Coronary artery (tissue), 2 donors: ENCODE measurements at regions not wholly inside any gene's neighbourhood (a gene's known extent, or its start where the extent isn't known, plus 50 kb on each side); places are given as distances from the start of the nearest gene placed in this dataset.

Source experiments
- DNase-seq: peaks from one replicate; pipeline ENCODE4 v3.0.0-alpha.2; 2017; ENCODE audit warnings: low spot score
- H3K27ac ChIP-seq, 2 donors: fragments of 200-600 bp; sonication (generic); one replicate each; pipeline ENCODE4 v1.5.1; 2016 to 2019
- H3K4me3 ChIP-seq: fragments of 200-600 bp; sonication (generic); 2 replicates; pipeline ENCODE4 v1.5.1; 2016; ENCODE audit warnings: mild to moderate bottlenecking, moderate library complexity
- TF ChIP-seq, protein P1 (sequence below): fragments of 200-600 bp; sonication (generic); IDR thresholded peaks from one replicate; pipeline ENCODE4 v1.5.1; 2019; ENCODE audit warnings: antibody characterized with exemption

DNA sequence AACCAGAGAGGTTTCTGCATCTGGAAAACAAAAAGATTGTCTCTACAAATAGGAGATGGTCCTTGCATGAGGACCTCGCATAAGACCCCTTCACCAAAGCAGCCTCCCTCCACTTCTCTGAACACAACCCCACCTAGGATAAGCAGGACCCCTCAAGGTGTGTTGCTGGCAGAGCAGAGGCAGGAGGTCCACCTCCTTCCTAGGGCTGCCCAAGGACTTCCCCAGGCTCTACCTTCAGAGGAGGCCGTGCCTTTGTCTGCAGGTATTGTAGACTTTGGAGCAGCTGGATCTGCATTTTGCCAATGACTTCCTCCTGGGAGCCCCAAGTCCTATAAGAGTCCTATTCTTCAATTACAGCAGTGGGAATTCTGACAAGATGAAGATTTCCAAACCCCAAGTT is 67.3 kb upstream of the TSPAN11 start:
- TF ChIP-seq, protein P1, sequence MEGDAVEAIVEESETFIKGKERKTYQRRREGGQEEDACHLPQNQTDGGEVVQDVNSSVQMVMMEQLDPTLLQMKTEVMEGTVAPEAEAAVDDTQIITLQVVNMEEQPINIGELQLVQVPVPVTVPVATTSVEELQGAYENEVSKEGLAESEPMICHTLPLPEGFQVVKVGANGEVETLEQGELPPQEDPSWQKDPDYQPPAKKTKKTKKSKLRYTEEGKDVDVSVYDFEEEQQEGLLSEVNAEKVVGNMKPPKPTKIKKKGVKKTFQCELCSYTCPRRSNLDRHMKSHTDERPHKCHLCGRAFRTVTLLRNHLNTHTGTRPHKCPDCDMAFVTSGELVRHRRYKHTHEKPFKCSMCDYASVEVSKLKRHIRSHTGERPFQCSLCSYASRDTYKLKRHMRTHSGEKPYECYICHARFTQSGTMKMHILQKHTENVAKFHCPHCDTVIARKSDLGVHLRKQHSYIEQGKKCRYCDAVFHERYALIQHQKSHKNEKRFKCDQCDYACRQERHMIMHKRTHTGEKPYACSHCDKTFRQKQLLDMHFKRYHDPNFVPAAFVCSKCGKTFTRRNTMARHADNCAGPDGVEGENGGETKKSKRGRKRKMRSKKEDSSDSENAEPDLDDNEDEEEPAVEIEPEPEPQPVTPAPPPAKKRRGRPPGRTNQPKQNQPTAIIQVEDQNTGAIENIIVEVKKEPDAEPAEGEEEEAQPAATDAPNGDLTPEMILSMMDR, result no peak
- H3K27ac ChIP-seq, result no peak overlapping the region
- no peak overlapping the region for H3K4me3 ChIP-seq
- peak; percentile 4 for DNase-seq

DNA sequence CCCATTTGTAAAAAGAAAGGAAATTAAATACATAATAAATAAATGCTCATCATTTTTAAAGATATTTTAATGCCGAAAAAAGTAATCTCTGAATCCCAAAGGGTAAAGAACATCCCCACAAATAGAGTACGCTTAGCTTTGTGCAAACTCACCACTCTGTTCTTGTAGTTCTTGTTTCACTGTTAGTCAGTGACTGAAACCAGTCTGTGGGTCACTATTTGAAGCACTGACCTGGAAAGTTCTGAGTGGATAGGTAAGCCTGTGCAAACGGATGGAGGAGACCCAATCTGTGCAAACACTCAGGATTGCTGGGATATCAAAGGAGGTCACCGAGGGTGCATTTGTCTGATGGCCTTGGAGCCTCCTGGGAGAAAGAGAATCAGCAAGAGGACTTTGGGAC is 68.1 kb upstream of the TSPAN11 start:
- Histone ChIP-seq H3K4me3 (no peak overlapping the region), H3K27ac (no peak overlapping the region)
- TF ChIP-seq, protein P1, result no peak
- no peak for DNase-seq

DNA sequence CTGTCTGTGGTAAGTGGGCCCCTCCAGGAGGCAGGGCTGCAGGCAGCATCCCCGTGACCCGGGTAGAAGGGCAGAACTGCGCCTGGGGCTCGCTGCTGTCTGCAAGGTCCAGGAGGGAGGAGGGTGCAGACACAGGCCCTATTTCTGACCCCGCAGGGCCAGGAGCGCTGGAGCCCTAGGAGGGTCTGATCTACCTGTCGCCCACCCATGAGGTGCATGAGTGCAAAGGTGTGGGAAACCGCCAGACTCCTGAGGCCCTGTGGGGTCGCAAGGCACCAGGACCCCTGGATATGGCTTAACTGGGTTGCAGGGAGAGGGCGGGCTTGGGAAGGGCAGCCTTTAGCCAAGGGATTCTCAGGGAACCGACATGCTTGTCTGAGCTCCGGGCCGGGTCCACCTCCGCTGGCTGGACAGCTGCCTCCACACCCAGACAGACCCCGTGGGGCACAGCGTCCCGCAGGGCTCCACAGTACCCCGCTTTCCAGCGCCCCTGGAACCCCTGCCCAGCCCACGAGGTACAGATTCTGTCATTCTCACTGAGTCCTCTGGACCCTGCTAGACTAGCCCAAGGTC is 72.9 kb upstream of the TSPAN11 start:
- Histone ChIP-seq H3K27ac (no peak overlapping the region), H3K4me3 (no peak overlapping the region)
- DNase-seq, result peak; percentile 53
- TF ChIP-seq, protein P1, result no peak

DNA sequence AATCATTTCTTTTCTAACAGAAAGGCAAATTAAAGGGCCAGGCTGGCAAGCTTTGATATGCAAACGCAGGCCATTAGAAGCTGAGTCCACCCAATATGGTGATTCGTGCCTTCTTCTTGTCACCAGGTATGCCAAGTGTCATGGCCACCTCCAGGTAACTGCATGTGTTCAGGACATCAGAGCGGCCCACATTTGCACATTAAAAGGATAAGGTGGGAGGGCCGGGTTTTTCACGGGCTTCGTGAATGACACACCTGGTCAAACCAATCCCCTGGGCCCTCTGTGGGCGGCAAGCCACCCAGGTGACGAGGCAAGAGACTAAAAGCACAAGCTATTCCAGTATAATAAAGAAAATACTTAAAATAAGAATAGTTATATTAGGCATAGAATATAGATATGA is 75.9 kb upstream of the TSPAN11 start:
- no peak overlapping the region for H3K27ac ChIP-seq
- H3K4me3 ChIP-seq, result no peak overlapping the region
- TF ChIP-seq, protein P1, result no peak
- DNase-seq, result no peak

DNA sequence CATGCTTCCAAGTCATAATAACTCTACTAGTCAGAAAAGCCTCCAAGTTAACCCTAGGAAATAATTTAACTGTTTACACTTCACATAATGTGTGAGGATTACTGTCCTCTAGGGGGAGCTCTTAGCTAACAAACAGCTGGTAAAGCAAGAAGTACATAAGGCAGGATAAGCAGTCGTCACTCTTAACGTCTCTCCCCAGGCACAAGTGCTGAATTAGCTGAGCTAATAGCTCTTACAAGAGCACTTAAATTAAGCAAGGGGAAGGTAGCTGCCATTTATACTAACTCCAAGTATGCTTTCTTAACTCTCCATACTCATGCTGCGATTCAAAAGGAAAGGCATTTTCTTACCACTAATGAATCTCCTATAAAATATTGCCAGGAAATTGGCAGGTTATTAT is 79.3 kb upstream of the TSPAN11 start:
- TF ChIP-seq, protein P1, result peak; percentile 26
- no peak overlapping the region for H3K4me3 ChIP-seq
- H3K27ac ChIP-seq, result no peak overlapping the region
- DNase-seq, result no peak

DNA sequence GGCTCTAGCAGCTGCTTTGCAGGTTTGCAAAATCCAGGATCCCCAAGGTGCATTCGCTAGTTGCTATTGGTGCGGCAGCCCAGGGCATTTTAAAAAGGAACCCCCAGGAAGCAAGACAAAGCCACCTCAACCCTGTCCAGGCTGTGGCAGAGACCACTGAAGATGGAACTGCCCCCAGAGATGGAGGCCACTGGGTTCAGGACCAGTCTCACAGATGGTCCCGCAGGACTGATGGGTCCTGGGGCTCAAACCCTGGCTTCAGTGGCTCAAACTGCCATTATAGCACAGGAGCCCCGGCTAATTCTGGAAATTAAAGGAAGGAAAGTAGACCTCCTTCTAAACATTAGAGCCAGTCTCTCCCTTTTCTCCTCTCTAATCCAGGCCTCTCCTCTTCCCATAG is 79.8 kb upstream of the TSPAN11 start:
- TF ChIP-seq, protein P1, result no peak
- Histone ChIP-seq H3K4me3 (no peak overlapping the region), H3K27ac (no peak overlapping the region)
- no peak for DNase-seq

DNA sequence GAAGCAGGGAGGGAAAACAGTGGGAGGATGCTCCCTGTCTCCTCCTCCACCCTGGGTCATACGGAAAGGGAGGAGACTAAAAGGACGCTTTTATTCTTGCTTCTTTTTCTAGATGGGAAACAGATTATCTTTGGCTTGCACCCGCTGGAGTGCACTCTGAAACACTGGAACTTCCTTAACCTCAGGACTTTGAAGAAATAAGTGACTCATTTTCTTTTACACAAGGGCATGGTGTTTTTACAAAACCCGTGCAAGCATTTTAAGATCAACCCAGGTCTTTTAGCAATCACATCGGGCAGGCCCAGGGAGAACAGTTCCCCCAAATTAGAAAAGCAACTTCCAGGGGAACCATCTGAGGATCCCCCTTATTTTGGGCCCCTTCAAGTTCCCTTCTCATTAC is 80.9 kb upstream of the TSPAN11 start:
- DNase-seq, result no peak
- TF ChIP-seq, protein P1, result no peak
- Histone ChIP-seq H3K4me3 (no peak overlapping the region), H3K27ac (no peak overlapping the region)
